GM12878 (cell line): ENCODE measurements at regions not wholly inside any gene's neighbourhood (a gene's known extent, or its start where the extent isn't known, plus 50 kb on each side); places are given as distances from the start of the nearest gene placed in this dataset.

ENCODE experiments used
- ATAC-seq: fragments of 200-7000 bp; cut with Tn5 transposase; 3 replicates; pipeline ENCODE4 v1.9.1; 2020; ENCODE audit warnings: mild to moderate bottlenecking, moderate library complexity
- BruUV-seq: library from RNA; stranded (reverse); fragments of 400-500 nt; replicated peaks from 2 replicates; lab custom pipeline; 2021; lab: Mats Ljungman, UMichigan
- CTCF ChIA-PET: fragments of 300-600 bp; sonication (Branson Sonifier 250); formaldehyde crosslinking; extraction: SDS; loops from one replicate; lab custom pipeline; 2021; ENCODE audit warnings: inconsistent platforms; lab: Yijun Ruan, JAX
- POLR2A ChIA-PET: fragments of 350-600 bp; formaldehyde crosslinking; extraction: SDS; loops from one replicate; lab custom pipeline; 2021; ENCODE audit warnings: inconsistent platforms; lab: Charles Lee
- RAD21 ChIA-PET: fragments of 300-600 bp; sonication (Branson Sonifier 250); formaldehyde crosslinking; loops from one replicate; lab custom pipeline; 2023; ENCODE audit warnings: antibody characterized with exemption; ENCODE audit not compliant: unreplicated experiment; lab: Charles Lee
- SMC1A ChIA-PET: fragments of 300-600 bp; sonication (Branson Sonifier 250); formaldehyde crosslinking; loops from one replicate; lab custom pipeline; 2023; ENCODE audit not compliant: unreplicated experiment, uncharacterized antibody; lab: Charles Lee
- DNase-seq: peaks from one replicate; pipeline ENCODE4 v3.0.0-alpha.2; 2011; ENCODE audit warnings: low read depth, low spot score
- FAIRE-seq: peaks from 3 replicates; lab custom pipeline; 2011; peaks lifted over from hg19 to GRCh38; lab: Jason Lieb, UNC
- H2AFZ ChIP-seq: 2 replicates; pipeline ENCODE4 v1.6.0; 2011; ENCODE audit warnings: low read depth, low read length, control low read depth; ENCODE audit not compliant: control insufficient read depth
- H3K27ac ChIP-seq: 2 replicates; pipeline ENCODE4 v1.5.1; 2011; ENCODE audit warnings: control low read depth; ENCODE audit not compliant: control insufficient read depth, insufficient read depth
- H3K27me3 ChIP-seq, 2 experiments: replicated peaks in 1 of 2; 2 replicates each; pipeline versions ENCODE4 v1.6.0 to v1.6.1; 2011; ENCODE audit warnings: low read length in 1 of 2; ENCODE audit not compliant: control insufficient read depth in 2 of 2, insufficient read depth in 2 of 2
- H3K36me3 ChIP-seq, 2 experiments: 2 replicates each; pipeline ENCODE4 v1.5.1; 2011; ENCODE audit warnings: low read length in 1 of 2; ENCODE audit not compliant: control insufficient read depth in 2 of 2, insufficient read depth in 2 of 2
- H3K4me1 ChIP-seq: 2 replicates; pipeline ENCODE4 v1.6.1; 2011; ENCODE audit warnings: mild to moderate bottlenecking, low read length, moderate library complexity, mixed read lengths; ENCODE audit not compliant: control insufficient read depth, insufficient read depth
- H3K4me2 ChIP-seq: 2 replicates; pipeline ENCODE4 v1.6.0; 2011; ENCODE audit warnings: control low read depth; ENCODE audit not compliant: control insufficient read depth, insufficient read depth
- H3K4me3 ChIP-seq: fragments of 200-600 bp; sonication (generic); 2 replicates; pipeline ENCODE4 v1.5.1; 2016
- H3K79me2 ChIP-seq: 2 replicates; pipeline ENCODE4 v1.6.0; 2011; ENCODE audit warnings: low read length; ENCODE audit not compliant: control insufficient read depth, insufficient read depth
- H3K9ac ChIP-seq: 2 replicates; pipeline ENCODE4 v1.8.0; 2011; ENCODE audit warnings: low read length, control low read depth, mixed read lengths; ENCODE audit not compliant: control insufficient read depth, insufficient read depth
- H3K9me3 ChIP-seq: replicated peaks from 3 replicates; pipeline ENCODE4 v1.5.1; 2011; ENCODE audit warnings: mild to moderate bottlenecking, low read length; ENCODE audit not compliant: control insufficient read depth, insufficient read depth
- H4K20me1 ChIP-seq: 2 replicates; pipeline ENCODE4 v1.6.0; 2011; ENCODE audit not compliant: control insufficient read depth, insufficient read depth
- BCLAF1 ChIP-seq: fragments of 450-650 bp; IDR thresholded peaks from 2 replicates; pipeline ENCODE4 v1.6.1; 2017; ENCODE audit warnings: antibody characterized with exemption, mild to moderate bottlenecking, moderate library complexity
- CHD4 ChIP-seq: fragments of 200-600 bp; sonication (generic); IDR thresholded peaks from 2 replicates; pipeline ENCODE4 v1.6.1; 2016; ENCODE audit warnings: mild to moderate bottlenecking
- KAT2A ChIP-seq: conservative IDR thresholded peaks from 2 replicates; pipeline ENCODE4 v1.6.1; 2011; ENCODE audit warnings: low read depth, low read length; ENCODE audit not compliant: control insufficient read depth
- NFYA ChIP-seq: IDR thresholded peaks from 2 replicates; pipeline ENCODE4 v1.6.1; 2011; ENCODE audit warnings: low read depth, mild to moderate bottlenecking, low read length, improper control_type of control experiment, borderline replicate concordance
- NFYB ChIP-seq: IDR thresholded peaks from 2 replicates; pipeline ENCODE4 v1.6.1; 2011; ENCODE audit warnings: low read depth, mild to moderate bottlenecking, low read length, improper control_type of control experiment, moderate library complexity; ENCODE audit not compliant: insufficient read depth
- NR2F1 ChIP-seq: fragments of 450-650 bp; conservative IDR thresholded peaks from 2 replicates; pipeline ENCODE4 v1.6.1; 2017; ENCODE audit warnings: mild to moderate bottlenecking
- PKNOX1 ChIP-seq: fragments of 450-650 bp; IDR thresholded peaks from 2 replicates; pipeline ENCODE4 v1.6.1; 2016; ENCODE audit warnings: mild to moderate bottlenecking
- RUNX3 ChIP-seq: IDR thresholded peaks from 2 replicates; pipeline ENCODE4 v1.6.1; 2012; ENCODE audit warnings: low read length, inconsistent platforms
- SKIL ChIP-seq: fragments of 450-650 bp; IDR thresholded peaks from 2 replicates; pipeline ENCODE4 v1.6.1; 2017; ENCODE audit warnings: mild to moderate bottlenecking, low read depth, inconsistent platforms; ENCODE audit not compliant: poor library complexity, severe bottlenecking
- SMAD1 ChIP-seq: fragments of 450-650 bp; IDR thresholded peaks from 2 replicates; pipeline ENCODE4 v1.6.1; 2018; ENCODE audit warnings: mild to moderate bottlenecking, low read depth; ENCODE audit not compliant: partially characterized antibody
- SPI1 ChIP-seq: IDR thresholded peaks from 2 replicates; pipeline ENCODE4 v1.6.1; 2011; ENCODE audit warnings: low read depth, mild to moderate bottlenecking, low read length, moderate library complexity, borderline replicate concordance; ENCODE audit not compliant: insufficient read depth
- SREBF1 ChIP-seq: IDR thresholded peaks from 2 replicates; pipeline ENCODE4 v1.6.1; 2012; ENCODE audit warnings: mild to moderate bottlenecking, low read length
- ZNF592 ChIP-seq: fragments of 450-650 bp; IDR thresholded peaks from 2 replicates; pipeline ENCODE4 v1.6.1; 2017; ENCODE audit warnings: mild to moderate bottlenecking, moderate library complexity
- ZSCAN29 ChIP-seq: fragments of 450-650 bp; IDR thresholded peaks from 2 replicates; pipeline ENCODE4 v1.6.1; 2017; ENCODE audit warnings: mild to moderate bottlenecking, moderate library complexity
- in situ Hi-C: fragments of 300-500 bp; cut with MboI; formaldehyde crosslinking; loops from 9 replicates; pipeline ENCODE4 v1.14.3; 2018; ENCODE audit warnings: mixed read lengths
- intact Hi-C: fragments of 100-400 bp; cut with micrococcal nuclease; formaldehyde crosslinking; loops from one replicate; pipeline ENCODE4 v1.14.2; 2022; ENCODE audit not compliant: unreplicated experiment

- DNase-seq (no peak), FAIRE-seq (no peak), ATAC-seq (no peak)
- ChIA-PET RAD21 (interaction anchor here (1.2 kb wide), 1 partner anchor 10 kb away, joined by 3 read pairs; no protein-coding TSS in a partner anchor), POLR2A (no interaction called here), SMC1A (interaction anchor here (0.7 to 1.5 kb wide), 2 partner anchors 10 to 26 kb away, joined by 3 to 4 read pairs; no protein-coding TSS in a partner anchor), CTCF (interaction anchor here (0.6 to 2.1 kb wide), 2 partner anchors 9 to 192 kb away, joined by 3 to 7 read pairs; no protein-coding TSS in a partner anchor)
- Histone ChIP-seq H3K27me3 (no peaks in the 10 kb centered on the region), H3K9ac (no peak overlapping the region), H3K27ac (no peak overlapping the region), H3K4me3 (no peak overlapping the region), H4K20me1 (no peaks in the 10 kb centered on the region), H3K36me3 (no peaks in the 10 kb centered on the region), H3K9me3 (no peaks in the 10 kb centered on the region), H3K79me2 (no peaks in the 10 kb centered on the region), H3K4me1 (no peaks in the 10 kb centered on the region), H2AFZ (no peak overlapping the region), H3K4me2 (no peak overlapping the region)
- BruUV-seq, result no TSS peak
- intact Hi-C loops, result no loop called here
- in situ Hi-C loops, result no loop called here
- no peak for TF ChIP-seq SPI1
- TF ChIP-seq NFYB, result no peak
- TF ChIP-seq SKIL, result no peak
- TF ChIP-seq ZNF592, result no peak
- TF ChIP-seq SMAD1, result no peak
- TF ChIP-seq BCLAF1, result no peak
- no peak for TF ChIP-seq NFYA
- no peak for TF ChIP-seq RUNX3
- TF ChIP-seq NR2F1, result no peak
- no peak for TF ChIP-seq CHD4
- TF ChIP-seq SREBF1, result no peak
- no peak for TF ChIP-seq ZSCAN29
- TF ChIP-seq KAT2A, result no peak
- no peak for TF ChIP-seq PKNOX1
Observed at GRCh38 chr5:30981576-30981975, 211.9 kb upstream of the CDH6 start.
